HCT116 (cell line): ENCODE measurements at regions not wholly inside any gene's neighbourhood (a gene's known extent, or its start where the extent isn't known, plus 50 kb on each side); places are given as distances from the start of the nearest gene placed in this dataset.

ENCODE experiments used
- EZH2 ChIP-seq: fragments of 200-600 bp; sonication (generic); IDR thresholded peaks from 2 replicates; pipeline ENCODE4 v1.6.1; 2017; ENCODE audit warnings: antibody characterized with exemption, mixed run types
- EZH2phosphoT487 ChIP-seq: fragments of 200-600 bp; IDR thresholded peaks from 2 replicates; pipeline ENCODE4 v1.6.1; 2018; ENCODE audit warnings: antibody characterized with exemption, borderline replicate concordance
- POLR2A ChIP-seq: IDR thresholded peaks from 2 replicates; pipeline ENCODE4 v1.7.0; 2011; ENCODE audit warnings: borderline replicate concordance; ENCODE audit not compliant: insufficient read depth, insufficient read length; ENCODE audit errors: extremely low read depth
- POLR2AphosphoS5 ChIP-seq: IDR thresholded peaks from 2 replicates; pipeline ENCODE4 v1.6.1; 2011; ENCODE audit warnings: mild to moderate bottlenecking, low read depth, low read length, moderate library complexity
- SIN3A ChIP-seq: IDR thresholded peaks from 2 replicates; pipeline ENCODE4 v1.6.1; 2012; ENCODE audit warnings: low read depth
- SP1 ChIP-seq: IDR thresholded peaks from 2 replicates; pipeline ENCODE4 v1.6.1; 2012; ENCODE audit warnings: low read depth
- TCF7L2 ChIP-seq: IDR thresholded peaks from 2 replicates; pipeline ENCODE4 v1.7.0; 2011; ENCODE audit warnings: borderline replicate concordance, inconsistent platforms; ENCODE audit not compliant: insufficient read depth, insufficient read length; ENCODE audit errors: extremely low read depth
- ZNF274 ChIP-seq: fragments of 200-500 bp; sonication (Bioruptor generic); IDR thresholded peaks from 2 replicates; pipeline ENCODE4 v1.6.1; 2014; ENCODE audit warnings: mild to moderate bottlenecking, low read depth, low read length, inconsistent platforms
- TF ChIP-seq, protein P1 (sequence below): IDR thresholded peaks from 2 replicates; pipeline ENCODE4 v1.6.1; 2012; ENCODE audit warnings: low read depth
- TF ChIP-seq, protein P2 (sequence below), 3 experiments: fragments of 200-600 bp in 1 of 3; sonication (generic) in 1 of 3; IDR thresholded peaks in 2 of 3; conservative IDR thresholded peaks in 1 of 3; 2 replicates each; pipeline ENCODE4 v1.5.1; 2012 to 2017; ENCODE audit warnings: low read depth in 2 of 3, low read length in 2 of 3, antibody characterized with exemption in 1 of 3, borderline replicate concordance in 1 of 3, control low read depth in 1 of 3, mild to moderate bottlenecking in 1 of 3, mixed read lengths in 1 of 3, mixed run types in 1 of 3, moderate library complexity in 1 of 3; ENCODE audit not compliant: insufficient read depth in 1 of 3
- TF ChIP-seq, protein P3 (sequence below): IDR thresholded peaks from 2 replicates; pipeline ENCODE4 v1.6.1; 2011; ENCODE audit warnings: mild to moderate bottlenecking, low read length, moderate library complexity; ENCODE audit not compliant: insufficient replicate concordance; ENCODE audit errors: extremely low read depth

DNA sequence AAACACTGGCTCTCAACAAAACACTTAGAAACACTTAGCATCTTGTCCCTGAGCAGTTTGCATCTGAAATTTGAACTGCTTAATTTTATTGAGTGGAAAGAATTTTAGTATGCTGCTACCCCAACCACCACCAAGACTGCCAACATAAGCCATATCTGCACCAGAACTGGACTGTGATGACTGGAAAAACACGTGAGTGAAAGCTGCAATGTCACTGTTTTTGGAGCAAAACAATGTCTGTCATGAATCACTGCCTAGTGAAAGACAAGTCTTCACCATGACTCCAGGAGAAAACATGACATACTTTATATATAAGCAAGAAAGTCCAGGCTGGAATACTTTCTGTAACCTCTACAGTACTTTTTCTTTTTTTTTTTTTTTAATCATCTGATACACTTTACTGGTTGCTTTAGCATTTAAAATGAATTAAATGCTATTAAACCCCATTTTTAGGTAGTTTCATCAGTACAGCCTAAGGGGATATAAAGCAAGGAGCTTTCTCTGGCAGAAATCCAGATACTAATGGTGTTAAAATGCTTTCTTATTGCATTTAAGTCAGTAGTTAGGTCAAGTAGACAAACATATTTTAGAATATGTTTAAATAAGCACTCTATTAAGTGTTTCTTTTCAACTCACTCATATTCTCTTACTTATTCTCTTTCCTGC lies 2129.4 kb upstream of the PIK3C3 start:
- TF ChIP-seq, protein P1, sequence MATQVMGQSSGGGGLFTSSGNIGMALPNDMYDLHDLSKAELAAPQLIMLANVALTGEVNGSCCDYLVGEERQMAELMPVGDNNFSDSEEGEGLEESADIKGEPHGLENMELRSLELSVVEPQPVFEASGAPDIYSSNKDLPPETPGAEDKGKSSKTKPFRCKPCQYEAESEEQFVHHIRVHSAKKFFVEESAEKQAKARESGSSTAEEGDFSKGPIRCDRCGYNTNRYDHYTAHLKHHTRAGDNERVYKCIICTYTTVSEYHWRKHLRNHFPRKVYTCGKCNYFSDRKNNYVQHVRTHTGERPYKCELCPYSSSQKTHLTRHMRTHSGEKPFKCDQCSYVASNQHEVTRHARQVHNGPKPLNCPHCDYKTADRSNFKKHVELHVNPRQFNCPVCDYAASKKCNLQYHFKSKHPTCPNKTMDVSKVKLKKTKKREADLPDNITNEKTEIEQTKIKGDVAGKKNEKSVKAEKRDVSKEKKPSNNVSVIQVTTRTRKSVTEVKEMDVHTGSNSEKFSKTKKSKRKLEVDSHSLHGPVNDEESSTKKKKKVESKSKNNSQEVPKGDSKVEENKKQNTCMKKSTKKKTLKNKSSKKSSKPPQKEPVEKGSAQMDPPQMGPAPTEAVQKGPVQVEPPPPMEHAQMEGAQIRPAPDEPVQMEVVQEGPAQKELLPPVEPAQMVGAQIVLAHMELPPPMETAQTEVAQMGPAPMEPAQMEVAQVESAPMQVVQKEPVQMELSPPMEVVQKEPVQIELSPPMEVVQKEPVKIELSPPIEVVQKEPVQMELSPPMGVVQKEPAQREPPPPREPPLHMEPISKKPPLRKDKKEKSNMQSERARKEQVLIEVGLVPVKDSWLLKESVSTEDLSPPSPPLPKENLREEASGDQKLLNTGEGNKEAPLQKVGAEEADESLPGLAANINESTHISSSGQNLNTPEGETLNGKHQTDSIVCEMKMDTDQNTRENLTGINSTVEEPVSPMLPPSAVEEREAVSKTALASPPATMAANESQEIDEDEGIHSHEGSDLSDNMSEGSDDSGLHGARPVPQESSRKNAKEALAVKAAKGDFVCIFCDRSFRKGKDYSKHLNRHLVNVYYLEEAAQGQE = no peak
- TF ChIP-seq, protein P2, sequence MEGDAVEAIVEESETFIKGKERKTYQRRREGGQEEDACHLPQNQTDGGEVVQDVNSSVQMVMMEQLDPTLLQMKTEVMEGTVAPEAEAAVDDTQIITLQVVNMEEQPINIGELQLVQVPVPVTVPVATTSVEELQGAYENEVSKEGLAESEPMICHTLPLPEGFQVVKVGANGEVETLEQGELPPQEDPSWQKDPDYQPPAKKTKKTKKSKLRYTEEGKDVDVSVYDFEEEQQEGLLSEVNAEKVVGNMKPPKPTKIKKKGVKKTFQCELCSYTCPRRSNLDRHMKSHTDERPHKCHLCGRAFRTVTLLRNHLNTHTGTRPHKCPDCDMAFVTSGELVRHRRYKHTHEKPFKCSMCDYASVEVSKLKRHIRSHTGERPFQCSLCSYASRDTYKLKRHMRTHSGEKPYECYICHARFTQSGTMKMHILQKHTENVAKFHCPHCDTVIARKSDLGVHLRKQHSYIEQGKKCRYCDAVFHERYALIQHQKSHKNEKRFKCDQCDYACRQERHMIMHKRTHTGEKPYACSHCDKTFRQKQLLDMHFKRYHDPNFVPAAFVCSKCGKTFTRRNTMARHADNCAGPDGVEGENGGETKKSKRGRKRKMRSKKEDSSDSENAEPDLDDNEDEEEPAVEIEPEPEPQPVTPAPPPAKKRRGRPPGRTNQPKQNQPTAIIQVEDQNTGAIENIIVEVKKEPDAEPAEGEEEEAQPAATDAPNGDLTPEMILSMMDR (IDR thresholded peaks at IDR 0.05 in 2 of 3, conservative IDR thresholded peaks at IDR 0.05 in 1 of 3; ENCODE audit: borderline replicate concordance in 1 of 3, insufficient read depth in 1 of 3, low read depth in 2 of 3, low read length in 2 of 3) = no peak
- no peak for TF ChIP-seq TCF7L2
- TF ChIP-seq ZNF274 = no peak
- TF ChIP-seq POLR2AphosphoS5 = no peak
- TF ChIP-seq, protein P3, sequence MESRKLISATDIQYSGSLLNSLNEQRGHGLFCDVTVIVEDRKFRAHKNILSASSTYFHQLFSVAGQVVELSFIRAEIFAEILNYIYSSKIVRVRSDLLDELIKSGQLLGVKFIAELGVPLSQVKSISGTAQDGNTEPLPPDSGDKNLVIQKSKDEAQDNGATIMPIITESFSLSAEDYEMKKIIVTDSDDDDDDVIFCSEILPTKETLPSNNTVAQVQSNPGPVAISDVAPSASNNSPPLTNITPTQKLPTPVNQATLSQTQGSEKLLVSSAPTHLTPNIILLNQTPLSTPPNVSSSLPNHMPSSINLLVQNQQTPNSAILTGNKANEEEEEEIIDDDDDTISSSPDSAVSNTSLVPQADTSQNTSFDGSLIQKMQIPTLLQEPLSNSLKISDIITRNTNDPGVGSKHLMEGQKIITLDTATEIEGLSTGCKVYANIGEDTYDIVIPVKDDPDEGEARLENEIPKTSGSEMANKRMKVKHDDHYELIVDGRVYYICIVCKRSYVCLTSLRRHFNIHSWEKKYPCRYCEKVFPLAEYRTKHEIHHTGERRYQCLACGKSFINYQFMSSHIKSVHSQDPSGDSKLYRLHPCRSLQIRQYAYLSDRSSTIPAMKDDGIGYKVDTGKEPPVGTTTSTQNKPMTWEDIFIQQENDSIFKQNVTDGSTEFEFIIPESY = no peak
- no peak for TF ChIP-seq EZH2
- TF ChIP-seq EZH2phosphoT487 = no peak
- no peak for TF ChIP-seq POLR2A
- TF ChIP-seq SP1 = no peak
- TF ChIP-seq SIN3A = no peak
